WTC11 (cell line): ENCODE measurements at regions not wholly inside any gene's neighbourhood (a gene's known extent, or its start where the extent isn't known, plus 50 kb on each side); places are given as distances from the start of the nearest gene placed in this dataset.

Source experiments
- ATAC-seq: fragments of 200-7000 bp; cut with Tn5 transposase; 2 replicates; pipeline ENCODE4 v1.10.0; 2021; ENCODE audit warnings: mild to moderate bottlenecking, moderate library complexity
- CTCF ChIA-PET: fragments of 300-600 bp; sonication (Branson Sonifier 250); formaldehyde crosslinking; loops from one replicate; lab custom pipeline; 2021; ENCODE audit warnings: antibody characterized with exemption; lab: Charles Lee
- POLR2A ChIA-PET: fragments of 350-600 bp; sonication (Branson Sonifier 250); formaldehyde crosslinking; loops from one replicate; lab custom pipeline; 2021; ENCODE audit warnings: antibody characterized with exemption; lab: Charles Lee
- DNase-seq: peaks from one replicate; pipeline ENCODE4 v3.0.0; 2021; ENCODE audit warnings: low spot score
- H3K27ac Mint-ChIP-seq: 2 replicates; pipeline ENCODE4 v1.8.0; 2021; ENCODE audit warnings: mixed read lengths
- H3K27me3 Mint-ChIP-seq: 2 replicates; pipeline ENCODE4 v1.8.0; 2021; ENCODE audit warnings: low read depth, mild to moderate bottlenecking, moderate library complexity, mixed read lengths
- H3K36me3 Mint-ChIP-seq: 2 replicates; pipeline ENCODE4 v1.8.0; 2021; ENCODE audit warnings: mixed read lengths
- H3K4me1 Mint-ChIP-seq: 2 replicates; pipeline ENCODE4 v1.8.0; 2022; ENCODE audit warnings: mixed read lengths
- H3K4me3 Mint-ChIP-seq: 2 replicates; pipeline ENCODE4 v1.8.0; 2021; ENCODE audit warnings: mild to moderate bottlenecking, moderate library complexity, mixed read lengths
- H3K9me3 Mint-ChIP-seq: 2 replicates; pipeline ENCODE4 v1.8.0; 2021; ENCODE audit warnings: mixed read lengths
- E2F5 ChIP-seq: sonication (generic); formaldehyde crosslinking; IDR thresholded peaks from 2 replicates; pipeline ENCODE4 v1.8.1; 2022; ENCODE audit warnings: mild to moderate bottlenecking, moderate library complexity, missing genetic modification reagents
- FOXP1 ChIP-seq: sonication (generic); formaldehyde crosslinking; IDR thresholded peaks from 2 replicates; pipeline ENCODE4 v1.8.0; 2022; ENCODE audit warnings: missing genetic modification reagents, mild to moderate bottlenecking, moderate library complexity, borderline replicate concordance
- FOXP4 ChIP-seq: sonication (generic); formaldehyde crosslinking; IDR thresholded peaks from 2 replicates; pipeline ENCODE4 v1.8.0; 2022; ENCODE audit warnings: mild to moderate bottlenecking, missing genetic modification reagents
- GRHL2 ChIP-seq: fragments of 250-450 bp; sonication (Bioruptor Pico); IDR thresholded peaks from 2 replicates; pipeline ENCODE4 v1.8.0; 2022; ENCODE audit warnings: mild to moderate bottlenecking, moderate library complexity; ENCODE audit not compliant: insufficient replicate concordance, severe bottlenecking
- IRF1 ChIP-seq: sonication (generic); formaldehyde crosslinking; IDR thresholded peaks from 2 replicates; pipeline ENCODE4 v1.8.0; 2023; ENCODE audit warnings: missing genetic modification reagents
- KAT7 ChIP-seq: sonication (generic); formaldehyde crosslinking; IDR thresholded peaks from 2 replicates; pipeline ENCODE4 v1.8.1; 2023; ENCODE audit warnings: missing genetic modification reagents, mild to moderate bottlenecking, borderline replicate concordance
- NFATC4 ChIP-seq: fragments of 250-450 bp; sonication (Bioruptor Pico); IDR thresholded peaks from 2 replicates; pipeline ENCODE4 v1.9.0; 2021; ENCODE audit warnings: mild to moderate bottlenecking
- SOX15 ChIP-seq: fragments of 250-450 bp; sonication (Bioruptor Pico); IDR thresholded peaks from 2 replicates; pipeline ENCODE4 v1.9.0; 2021; ENCODE audit warnings: mild to moderate bottlenecking
- STAT6 ChIP-seq: sonication (generic); formaldehyde crosslinking; conservative IDR thresholded peaks from 2 replicates; pipeline ENCODE4 v1.8.1; 2023; ENCODE audit warnings: mild to moderate bottlenecking, low read depth, missing genetic modification reagents, moderate library complexity
- TEAD1 ChIP-seq: sonication (generic); formaldehyde crosslinking; IDR thresholded peaks from 2 replicates; pipeline ENCODE4 v1.8.0; 2022; ENCODE audit warnings: mild to moderate bottlenecking, missing genetic modification reagents
- TEAD4 ChIP-seq: sonication (generic); formaldehyde crosslinking; IDR thresholded peaks from 2 replicates; pipeline ENCODE4 v1.8.0; 2022; ENCODE audit warnings: mild to moderate bottlenecking, missing genetic modification reagents
- ZNF281 ChIP-seq: sonication (generic); formaldehyde crosslinking; IDR thresholded peaks from 2 replicates; pipeline ENCODE4 v1.8.0; 2023; ENCODE audit warnings: mild to moderate bottlenecking, missing genetic modification reagents
- ZNF425 ChIP-seq: fragments of 250-450 bp; sonication (Bioruptor Pico); conservative IDR thresholded peaks from 2 replicates; pipeline ENCODE4 v1.9.0; 2021; ENCODE audit warnings: mild to moderate bottlenecking
- ZNF512 ChIP-seq: sonication (generic); formaldehyde crosslinking; IDR thresholded peaks from 2 replicates; pipeline ENCODE4 v1.8.1; 2022; ENCODE audit warnings: missing genetic modification reagents, borderline replicate concordance
- ZNF532 ChIP-seq: fragments of 250-450 bp; sonication (Bioruptor Pico); IDR thresholded peaks from 2 replicates; pipeline ENCODE4 v1.9.0; 2021; ENCODE audit warnings: mild to moderate bottlenecking, borderline replicate concordance
- ZNF671 ChIP-seq: fragments of 250-450 bp; sonication (Bioruptor Pico); IDR thresholded peaks from 2 replicates; pipeline ENCODE4 v1.8.0; 2021; ENCODE audit warnings: mild to moderate bottlenecking

- Mint-ChIP-seq H3K36me3 (no peaks in the 10 kb centered on the region), H3K4me3 (no peak overlapping the region), H3K27ac (no peak overlapping the region), H3K9me3 (peaks cover 5% of the 10 kb centered on the region), H3K4me1 (no peaks in the 10 kb centered on the region), H3K27me3 (no peaks in the 10 kb centered on the region)
- DNase-seq (no peak), ATAC-seq (no peak)
- TF ChIP-seq E2F5 (no peak), TEAD1 (CRISPR knock-in tag) (no peak), TEAD4 (CRISPR knock-in tag) (no peak), FOXP4 (CRISPR knock-in tag) (no peak), ZNF671 (CRISPR knock-in tag) (no peak), IRF1 (CRISPR knock-in tag) (no peak), ZNF512 (CRISPR knock-in tag) (no peak), ZNF281 (CRISPR knock-in tag) (no peak), ZNF425 (CRISPR knock-in tag) (no peak), NFATC4 (CRISPR knock-in tag) (no peak), SOX15 (no peak), ZNF532 (CRISPR knock-in tag) (no peak), STAT6 (CRISPR knock-in tag) (no peak), KAT7 (CRISPR knock-in tag) (no peak), GRHL2 (no peak), FOXP1 (CRISPR knock-in tag) (no peak)
- ChIA-PET POLR2A (no interaction called here), CTCF (no interaction called here)
Observed at GRCh38 chr12:71300772-71301675, 138.6 kb upstream of the LGR5 start.
